T-helper 2 cell treated with Interferon-gamma antibody and Interleukin-4, amounts not matched to agents 5 μg/mL and 100 μg/mL, for 36 hours (primary cell): ENCODE measurements at regions not wholly inside any gene's neighbourhood (a gene's known extent, or its start where the extent isn't known, plus 50 kb on each side); places are given as distances from the start of the nearest gene placed in this dataset.
"Not testable (repeated sequence)": the region's sequence is repeated elsewhere in the genome, so short reads cannot be mapped to it uniquely, and the experiment has no call there.

Source experiments
- DNase-seq: peaks from one replicate; pipeline ENCODE4 v3.0.0; 2021; ENCODE audit warnings: low spot score
- H3K27ac Mint-ChIP-seq: one replicate; pipeline ENCODE4 v1.8.0; 2021; ENCODE audit warnings: mild to moderate bottlenecking, mixed read lengths
- H3K27me3 Mint-ChIP-seq: one replicate; pipeline ENCODE4 v1.8.0; 2021; ENCODE audit warnings: low read depth, mixed read lengths
- H3K36me3 Mint-ChIP-seq: one replicate; pipeline ENCODE4 v1.8.0; 2021; ENCODE audit warnings: low read depth, mixed read lengths
- H3K4me1 Mint-ChIP-seq: one replicate; pipeline ENCODE4 v1.8.0; 2021; ENCODE audit warnings: low read depth, mixed read lengths
- H3K4me3 Mint-ChIP-seq: one replicate; pipeline ENCODE4 v1.8.0; 2022; ENCODE audit warnings: mild to moderate bottlenecking, moderate library complexity, mixed read lengths
- H3K9me3 Mint-ChIP-seq: one replicate; pipeline ENCODE4 v1.8.0; 2021; ENCODE audit warnings: mixed read lengths

DNA sequence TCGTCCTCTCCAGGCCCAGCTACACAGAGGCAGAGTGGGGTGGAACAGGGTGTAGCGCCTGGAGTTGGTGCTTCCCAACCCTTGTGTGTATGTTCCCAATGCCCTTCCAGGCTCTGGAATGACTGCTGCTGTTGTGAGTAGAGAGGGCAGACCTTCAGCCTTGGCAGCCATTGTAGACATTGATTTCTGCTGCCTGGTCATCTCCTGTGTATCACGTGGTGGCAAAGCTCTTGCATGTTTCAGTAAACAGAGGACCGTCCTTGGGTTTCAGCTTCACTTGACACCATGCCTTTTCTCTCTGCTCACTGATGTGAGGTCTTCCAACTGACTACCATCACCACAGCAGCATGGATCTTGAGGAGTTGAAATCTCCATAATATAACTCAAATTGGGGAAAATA is 397.9 kb downstream of the COG6 start:
- no peak for DNase-seq
- H3K27ac Mint-ChIP-seq = no peak overlapping the region
- H3K9me3 Mint-ChIP-seq = no peaks in the 10 kb centered on the region
- H3K27me3 Mint-ChIP-seq = no peaks in the 10 kb centered on the region
- H3K4me1 Mint-ChIP-seq = no peaks in the 10 kb centered on the region
- H3K36me3 Mint-ChIP-seq = no peaks in the 10 kb centered on the region
- H3K4me3 Mint-ChIP-seq = no peak overlapping the region

DNA sequence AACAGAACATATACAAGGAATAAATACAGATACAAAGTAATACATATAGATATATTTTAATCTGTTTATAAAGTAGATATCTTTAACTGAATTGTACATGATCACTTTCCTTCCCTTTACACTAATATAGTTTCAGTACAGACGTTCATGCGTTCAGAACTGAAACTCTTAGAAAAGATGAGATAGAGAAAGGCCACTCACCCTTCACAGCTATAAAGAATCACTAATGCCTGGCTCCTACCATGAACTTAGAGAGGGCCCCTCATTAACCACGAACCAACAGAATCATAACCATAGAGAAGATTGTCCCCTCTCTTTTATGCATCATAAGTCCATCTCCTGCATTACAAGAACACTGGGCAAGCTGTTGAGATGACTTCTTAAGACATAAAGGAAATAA is 399.0 kb downstream of the COG6 start:
- not testable (repeated sequence) for H3K27ac Mint-ChIP-seq, H3K4me1 Mint-ChIP-seq, H3K9me3 Mint-ChIP-seq, H3K27me3 Mint-ChIP-seq, H3K4me3 Mint-ChIP-seq, H3K36me3 Mint-ChIP-seq, DNase-seq

DNA sequence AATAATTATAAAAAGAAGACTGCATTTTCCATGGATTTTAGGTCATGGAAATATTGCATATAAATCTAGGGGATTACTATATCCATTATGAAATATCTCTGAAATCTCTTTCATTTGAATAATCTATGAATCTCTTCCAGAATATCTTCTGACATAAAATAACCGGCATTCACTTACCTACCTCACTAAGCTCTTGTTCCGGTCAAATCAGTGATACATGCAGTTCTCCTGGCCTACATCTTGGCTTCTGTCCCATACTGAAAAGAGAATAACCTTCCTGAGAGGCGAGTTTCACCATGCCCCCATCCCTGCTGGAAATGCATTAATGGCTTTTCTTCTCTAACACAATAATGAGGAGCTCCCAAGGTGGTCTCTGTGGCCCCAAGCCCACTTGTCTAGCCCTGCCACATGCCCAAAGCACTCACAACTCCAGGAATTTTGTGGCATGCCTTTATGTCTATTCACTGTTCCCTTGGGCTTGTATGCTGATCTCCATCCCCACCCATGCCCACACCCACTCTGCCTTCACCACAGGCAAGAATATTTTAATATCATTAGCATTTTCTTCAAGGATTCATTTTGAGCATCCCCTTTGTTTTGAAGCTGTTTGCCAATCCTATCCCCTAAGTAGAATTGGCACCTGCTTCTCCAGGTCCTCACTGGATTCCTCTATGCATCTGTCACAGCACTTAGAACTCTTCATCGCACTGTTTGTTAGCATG is 401.6 kb downstream of the COG6 start:
- Mint-ChIP-seq H3K9me3 (no peaks in the 10 kb centered on the region), H3K27me3 (no peaks in the 10 kb centered on the region), H3K4me1 (peaks cover 10% of the 10 kb centered on the region), H3K27ac (no peak overlapping the region), H3K4me3 (no peak overlapping the region), H3K36me3 (no peaks in the 10 kb centered on the region)
- no peak for DNase-seq

DNA sequence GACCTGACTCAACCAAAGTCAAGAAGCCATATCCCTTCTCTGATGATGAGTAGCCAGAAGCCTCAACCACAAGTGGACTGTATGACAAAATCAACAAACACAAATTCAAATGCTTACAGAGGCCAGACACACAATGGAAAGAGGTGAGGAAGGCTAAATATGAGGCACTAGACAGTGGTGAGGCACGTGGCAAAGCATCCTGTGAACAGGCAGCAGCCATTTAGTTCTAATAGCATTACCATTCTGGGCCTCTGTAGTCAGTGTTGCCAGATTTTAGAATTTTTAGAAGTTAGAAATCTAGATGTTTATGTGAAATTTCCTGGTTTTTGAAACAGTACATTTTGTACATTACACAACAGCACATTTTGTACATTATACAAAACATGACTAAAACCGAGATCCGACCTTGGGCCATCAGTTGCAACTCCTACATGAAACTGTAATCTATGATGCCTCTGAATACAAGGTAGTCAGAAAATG is 403.3 kb downstream of the COG6 start:
- H3K27ac Mint-ChIP-seq = no peak overlapping the region
- H3K4me3 Mint-ChIP-seq = no peak overlapping the region
- H3K27me3 Mint-ChIP-seq = no peaks in the 10 kb centered on the region

DNA sequence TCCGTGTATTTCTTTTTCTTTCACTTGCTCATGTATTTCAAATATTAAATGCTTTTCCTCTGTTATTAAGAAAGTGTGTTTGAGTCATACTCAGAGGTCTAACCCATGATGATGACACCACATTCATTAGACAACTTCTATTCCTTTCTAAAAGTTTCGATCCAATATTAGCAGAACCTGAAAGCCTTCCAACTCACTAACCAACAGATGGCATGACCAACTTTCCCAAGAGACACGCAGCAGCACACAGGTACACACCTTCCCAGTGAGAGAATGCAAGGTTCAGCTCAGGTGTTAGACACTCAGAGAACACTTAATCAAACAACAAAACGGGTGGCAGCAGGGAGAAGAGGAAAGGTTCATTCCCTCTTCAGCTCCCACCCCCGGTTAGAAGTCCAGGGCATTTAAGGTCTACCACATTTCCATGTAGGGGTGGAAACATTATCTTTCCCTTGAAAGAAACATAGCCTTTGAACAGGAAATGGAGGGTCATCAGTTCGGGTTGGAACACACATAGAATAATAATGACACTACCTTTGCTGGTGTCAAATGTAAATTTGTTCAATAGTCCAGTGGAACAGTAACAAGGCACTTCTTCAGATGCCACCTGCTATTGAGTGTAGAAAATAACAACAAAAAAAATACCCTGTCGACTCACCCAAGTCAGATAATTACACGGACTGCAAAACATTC is 404.2 kb downstream of the COG6 start:
- Mint-ChIP-seq H3K9me3 (no peaks in the 10 kb centered on the region), H3K4me3 (no peak overlapping the region), H3K27me3 (no peaks in the 10 kb centered on the region), H3K4me1 (peaks cover 17% of the 10 kb centered on the region), H3K27ac (no peak overlapping the region), H3K36me3 (no peaks in the 10 kb centered on the region)
- DNase-seq = no peak

More for the DNA sequence above, 403.3 kb downstream of the COG6 start:
- DNase-seq = peak; percentile 14
- peaks cover 14% of the 10 kb centered on the region for H3K4me1 Mint-ChIP-seq
- no peaks in the 10 kb centered on the region for H3K9me3 Mint-ChIP-seq
- H3K36me3 Mint-ChIP-seq = no peaks in the 10 kb centered on the region

DNA sequence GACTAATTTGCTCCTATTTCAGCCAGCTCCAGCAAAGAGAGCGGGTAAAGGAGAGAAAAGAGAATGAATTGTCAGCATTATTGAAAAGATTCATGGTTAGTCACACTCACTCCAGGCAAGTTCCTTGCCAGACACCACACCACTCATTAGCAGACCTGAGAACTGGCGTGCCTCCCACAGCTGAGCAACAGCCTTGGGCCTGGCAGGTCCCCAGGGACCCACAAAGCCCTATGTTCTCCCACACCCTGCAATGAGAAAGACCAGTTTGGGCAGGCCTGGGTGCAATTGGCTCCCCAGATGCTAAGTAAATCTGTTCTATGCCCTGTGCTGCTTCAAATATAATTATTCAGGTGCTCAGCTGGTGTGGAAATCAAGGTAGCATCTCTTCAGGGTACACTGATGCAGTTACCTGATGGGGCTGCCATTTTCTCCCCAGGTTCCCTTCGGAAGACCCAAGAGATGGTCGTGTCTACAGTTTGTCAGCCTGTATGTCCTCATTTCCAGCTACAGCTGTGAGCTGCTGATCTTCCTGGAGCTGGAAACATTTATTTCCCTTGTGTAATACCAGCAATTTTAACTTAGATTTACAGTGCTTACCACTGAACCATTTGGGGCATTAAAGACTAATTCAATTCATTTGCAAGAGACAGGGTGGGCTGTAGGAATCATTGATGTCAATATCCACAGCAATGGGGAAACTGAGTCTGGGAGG is 405.0 kb downstream of the COG6 start:
- Mint-ChIP-seq H3K27ac (no peak overlapping the region), H3K4me1 (peaks cover 17% of the 10 kb centered on the region), H3K4me3 (no peak overlapping the region), H3K27me3 (no peaks in the 10 kb centered on the region), H3K36me3 (no peaks in the 10 kb centered on the region), H3K9me3 (no peaks in the 10 kb centered on the region)
- peak; percentile 55 for DNase-seq

DNA sequence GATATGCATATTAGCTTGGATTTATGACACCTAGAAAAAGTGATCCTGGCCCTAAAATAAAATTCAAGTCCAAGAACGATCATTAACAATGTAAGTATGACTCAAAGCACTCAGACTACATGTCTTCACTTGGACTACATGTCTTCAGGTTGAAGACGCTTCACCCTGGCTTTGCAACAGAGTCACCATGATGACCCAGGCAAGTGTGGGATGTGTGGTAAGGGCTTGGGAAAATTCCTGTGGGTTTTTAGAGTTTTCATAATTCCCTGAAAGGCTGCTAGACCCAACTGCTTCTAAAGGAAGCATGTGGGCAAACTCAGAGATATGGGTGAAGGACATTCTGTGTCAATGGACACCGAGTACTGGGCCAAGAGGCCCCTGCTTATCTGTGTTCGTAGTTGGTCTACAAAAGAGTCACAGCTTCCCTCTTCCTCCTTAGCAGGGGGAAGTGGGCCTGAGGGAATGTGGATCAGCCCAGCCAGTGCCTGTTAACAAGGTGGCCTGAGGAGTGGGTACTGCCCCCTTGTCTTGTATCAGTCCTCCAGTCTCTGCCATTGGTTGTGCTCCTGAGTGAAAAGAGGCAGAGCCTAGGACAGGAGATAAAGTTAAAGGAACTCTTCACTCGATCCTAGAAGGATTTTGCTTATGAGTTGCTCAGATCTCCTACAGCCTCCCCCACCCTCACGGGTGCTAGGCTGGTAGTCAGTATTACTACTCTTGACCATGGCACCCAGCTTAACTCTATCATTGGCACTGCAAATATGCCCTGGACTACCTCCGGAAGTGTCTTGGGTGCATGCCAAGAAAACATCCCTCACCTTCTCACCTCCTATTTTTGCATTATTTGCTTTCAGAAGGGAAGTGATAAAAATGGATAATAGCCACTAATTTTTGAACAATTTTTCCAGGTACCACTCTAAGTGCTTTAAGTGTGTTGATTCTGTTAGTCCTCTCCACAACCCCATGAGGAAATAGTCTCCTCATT is 406.3 kb downstream of the COG6 start:
- no peak for DNase-seq
- Mint-ChIP-seq H3K4me1 (peaks cover 17% of the 10 kb centered on the region), H3K9me3 (no peaks in the 10 kb centered on the region)

DNA sequence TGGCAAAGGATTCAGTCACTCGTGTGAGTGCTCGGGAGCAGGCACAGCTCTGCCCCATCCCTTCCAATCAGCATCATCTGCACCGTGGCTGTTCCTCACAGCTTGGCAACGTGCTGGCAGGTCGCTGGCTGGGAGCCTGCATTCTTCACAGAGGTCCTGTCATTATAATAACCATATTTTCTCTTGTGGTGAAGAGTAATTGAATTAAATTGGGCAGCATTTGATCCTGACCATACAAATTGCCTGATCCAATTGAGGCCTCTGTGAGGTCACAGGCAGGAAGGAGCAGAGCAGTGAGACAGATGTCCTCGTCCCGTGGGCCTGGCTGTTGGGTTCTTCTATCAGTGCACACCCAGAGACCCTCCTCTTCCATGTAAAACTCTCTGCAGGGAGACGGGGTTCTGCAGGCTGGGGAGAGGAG is 407.8 kb downstream of the COG6 start:
- Mint-ChIP-seq H3K27me3 (no peaks in the 10 kb centered on the region), H3K36me3 (no peaks in the 10 kb centered on the region), H3K27ac (no peak overlapping the region), H3K4me3 (no peak overlapping the region), H3K4me1 (peaks cover 17% of the 10 kb centered on the region), H3K9me3 (no peaks in the 10 kb centered on the region)
- no peak for DNase-seq

More for the DNA sequence above, 406.3 kb downstream of the COG6 start:
- no peaks in the 10 kb centered on the region for H3K36me3 Mint-ChIP-seq
- H3K27me3 Mint-ChIP-seq = no peaks in the 10 kb centered on the region
- H3K4me3 Mint-ChIP-seq = no peak overlapping the region
- H3K27ac Mint-ChIP-seq = no peak overlapping the region

DNA sequence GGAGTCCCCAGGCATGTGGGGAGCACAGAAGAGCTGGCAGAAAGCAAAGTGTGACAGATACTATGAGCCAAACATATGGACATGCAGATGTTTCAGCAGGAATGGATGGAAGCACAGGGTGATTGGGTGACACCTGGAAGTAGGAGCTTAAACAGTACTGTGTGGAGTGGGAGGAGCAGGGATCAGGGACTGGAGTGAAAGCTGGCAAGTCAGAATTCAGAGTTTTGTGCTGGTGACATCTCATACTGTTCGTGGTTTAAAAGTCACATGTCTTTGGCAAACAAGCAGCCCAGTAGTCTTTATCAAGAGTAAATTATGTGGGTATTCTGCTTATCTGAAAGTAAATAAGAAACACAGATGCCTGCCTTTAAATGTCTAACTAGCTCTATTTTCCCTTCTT is 408.2 kb downstream of the COG6 start:
- Mint-ChIP-seq H3K27ac (no peak overlapping the region), H3K9me3 (no peaks in the 10 kb centered on the region), H3K27me3 (no peaks in the 10 kb centered on the region), H3K36me3 (no peaks in the 10 kb centered on the region), H3K4me3 (no peak overlapping the region), H3K4me1 (peaks cover 15% of the 10 kb centered on the region)
- no peak for DNase-seq

DNA sequence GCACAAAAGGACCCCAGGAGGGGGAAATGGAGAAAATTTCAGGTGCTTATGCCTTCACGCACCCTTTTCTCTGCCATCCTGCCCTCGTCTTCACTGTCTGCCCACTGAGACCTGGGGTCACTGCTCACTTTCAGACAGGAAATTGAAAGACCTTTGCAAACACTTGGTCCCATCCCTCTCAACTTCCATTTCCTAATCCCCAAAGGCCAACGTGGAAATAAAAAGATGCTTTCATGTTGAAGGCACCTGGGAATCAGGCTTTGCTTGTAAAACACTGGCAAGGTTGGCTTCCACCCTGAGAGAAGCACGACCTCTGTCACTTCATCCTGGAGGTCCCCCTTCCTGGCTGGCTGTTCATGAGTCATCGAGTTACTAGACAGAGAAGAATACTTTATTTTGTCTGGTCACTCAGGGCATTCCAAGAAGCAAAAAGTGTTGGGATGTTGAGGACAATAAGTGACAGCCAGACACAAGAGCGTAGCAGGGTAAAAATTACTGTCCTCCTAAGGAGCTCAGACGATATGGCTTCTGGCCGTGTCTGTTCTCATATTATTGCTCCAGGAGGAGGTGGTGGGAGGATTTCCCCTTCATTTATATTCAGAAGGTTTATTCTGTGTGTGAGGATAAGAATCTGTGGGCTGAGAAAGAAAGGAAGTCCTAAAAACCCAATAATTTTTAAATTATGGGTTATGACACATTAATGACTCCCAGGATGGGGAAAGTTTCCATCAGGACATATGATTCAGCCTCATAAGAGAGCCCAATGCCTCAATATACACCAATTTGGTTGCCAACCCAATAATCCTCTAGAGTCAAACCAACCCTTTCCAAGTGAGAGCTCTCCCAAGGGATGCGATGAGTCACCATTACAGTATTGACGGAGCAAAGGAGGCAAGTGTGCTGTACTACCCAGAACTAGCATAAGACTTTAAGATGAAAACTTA is 409.0 kb downstream of the COG6 start:
- Mint-ChIP-seq H3K9me3 (no peaks in the 10 kb centered on the region), H3K36me3 (no peaks in the 10 kb centered on the region), H3K4me3 (no peak overlapping the region), H3K27ac (no peak overlapping the region), H3K27me3 (no peaks in the 10 kb centered on the region), H3K4me1 (peaks cover 15% of the 10 kb centered on the region)
- DNase-seq = no peak

DNA sequence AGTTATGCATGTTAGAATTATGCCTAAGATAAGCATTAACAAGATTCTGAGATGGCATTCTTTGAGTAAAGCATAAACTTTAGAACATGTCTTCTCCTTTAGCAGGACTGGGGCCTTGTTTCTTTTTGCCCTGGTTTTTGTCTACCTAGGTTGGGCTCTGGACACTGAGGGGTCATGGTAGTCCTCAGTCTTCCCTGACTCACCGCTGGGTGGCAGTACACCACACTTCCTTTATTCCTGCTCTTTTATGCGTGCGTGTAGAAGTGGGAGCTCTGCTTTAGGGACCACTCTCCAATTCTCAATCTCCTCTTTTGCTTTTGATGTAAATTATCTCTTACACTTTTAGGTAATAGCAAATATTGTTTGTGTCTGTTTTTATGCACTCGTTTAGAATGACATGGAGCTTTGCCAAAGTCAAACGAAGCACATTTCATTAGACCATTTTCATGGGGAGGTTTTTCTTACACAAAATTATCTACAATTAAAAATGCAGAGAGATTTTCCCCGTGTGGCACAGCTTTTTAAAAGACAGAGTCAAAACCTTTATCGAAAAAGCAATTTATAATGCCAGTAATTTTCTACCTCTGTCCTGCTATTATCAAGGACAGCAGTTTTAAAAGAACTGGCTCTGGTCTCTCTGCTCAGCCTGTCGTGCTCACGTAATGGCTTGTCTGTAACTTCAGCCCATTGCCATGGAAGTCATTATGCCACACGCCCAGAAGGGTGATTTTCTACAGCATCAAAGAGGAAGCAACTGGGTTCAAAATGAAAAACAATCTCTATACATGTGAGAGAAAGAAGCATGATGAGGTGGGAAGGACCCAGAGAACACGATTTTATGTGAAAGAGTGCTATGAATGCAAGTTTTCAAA is 413.9 kb downstream of the COG6 start:
- peak; percentile 41 for DNase-seq
- H3K4me3 Mint-ChIP-seq = no peak overlapping the region
- no peak overlapping the region for H3K27ac Mint-ChIP-seq

DNA sequence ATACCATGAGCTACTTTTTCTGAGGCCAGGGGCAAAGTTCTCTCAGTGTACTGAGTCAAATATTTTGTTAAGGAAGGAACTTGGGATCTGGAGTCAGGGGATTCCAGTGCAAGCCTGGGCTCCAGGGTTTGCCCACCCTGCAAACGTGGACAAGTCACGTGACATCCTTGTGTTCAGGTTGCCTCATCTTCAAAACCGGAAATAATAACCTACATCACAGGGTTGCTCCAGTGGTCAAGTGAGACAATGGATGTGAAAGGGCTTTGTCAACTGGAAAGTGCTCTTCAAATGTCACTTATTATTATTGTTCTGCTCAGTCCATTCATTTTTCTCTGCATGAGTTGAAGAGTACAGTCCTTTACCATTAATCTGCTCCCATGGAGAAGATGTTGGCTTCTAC is 414.9 kb downstream of the COG6 start:
- no peak for DNase-seq
- H3K36me3 Mint-ChIP-seq = no peaks in the 10 kb centered on the region
- no peaks in the 10 kb centered on the region for H3K9me3 Mint-ChIP-seq
- no peak overlapping the region for H3K27ac Mint-ChIP-seq
- no peak overlapping the region for H3K4me3 Mint-ChIP-seq
- H3K4me1 Mint-ChIP-seq = peaks cover 7% of the 10 kb centered on the region
- H3K27me3 Mint-ChIP-seq = no peaks in the 10 kb centered on the region

More for the DNA sequence above, 413.9 kb downstream of the COG6 start:
- no peaks in the 10 kb centered on the region for H3K36me3 Mint-ChIP-seq
- no peaks in the 10 kb centered on the region for H3K9me3 Mint-ChIP-seq
- H3K27me3 Mint-ChIP-seq = no peaks in the 10 kb centered on the region
- peaks cover 7% of the 10 kb centered on the region for H3K4me1 Mint-ChIP-seq
